NCI-H526 (cell line): ENCODE measurements at regions not wholly inside any gene's neighbourhood (a gene's known extent, or its start where the extent isn't known, plus 50 kb on each side); places are given as distances from the start of the nearest gene placed in this dataset.
"Not testable (repeated sequence)": the region's sequence is repeated elsewhere in the genome, so short reads cannot be mapped to it uniquely, and the experiment has no call there.

Source experiments
- DNase-seq, 2 experiments: peaks; one replicate each; lab custom pipeline; 2025; lab: John Stamatoyannopoulos, UW

DNA sequence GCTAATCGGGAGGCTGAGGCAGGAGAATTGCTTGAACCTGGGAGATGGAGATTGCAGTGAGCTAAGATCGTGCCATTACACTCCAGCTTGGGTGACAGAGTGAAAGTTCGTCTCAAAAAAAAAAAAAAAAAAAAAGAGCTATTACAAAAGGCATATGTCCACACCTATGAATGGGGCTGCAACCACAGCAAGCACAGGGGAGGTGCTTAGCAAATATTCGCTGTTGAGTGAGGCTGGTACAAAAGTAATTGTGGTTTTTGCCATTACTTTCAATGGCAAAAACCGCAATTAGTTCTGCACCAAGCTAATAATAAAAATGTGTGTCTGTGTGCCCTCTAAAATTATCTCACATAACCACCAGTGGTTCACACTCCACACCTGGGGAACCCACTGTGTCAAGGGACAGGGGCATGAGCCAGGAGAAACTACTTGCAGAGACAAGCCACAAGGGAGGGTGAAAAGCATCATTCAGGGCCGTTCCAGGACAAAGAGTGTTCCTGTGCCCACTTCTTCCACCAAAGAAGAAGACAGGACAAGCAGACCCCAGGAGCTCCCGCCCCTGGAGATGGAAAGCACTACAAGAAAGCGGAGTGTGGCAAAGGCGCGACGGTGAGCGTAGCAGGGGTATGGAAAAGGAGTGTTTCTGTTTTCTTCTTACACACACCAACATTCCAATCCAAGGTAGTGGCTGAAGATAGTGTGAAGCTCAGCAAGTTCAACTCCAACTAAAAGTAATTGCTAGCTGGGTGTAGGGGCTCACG lies 84.4 kb upstream of the CNEP1R1 start:
- DNase-seq: no peak

- DNase-seq: no peak
Observed at GRCh38 chr16:49944221-49944620, 80.8 kb upstream of the CNEP1R1 start.

DNA sequence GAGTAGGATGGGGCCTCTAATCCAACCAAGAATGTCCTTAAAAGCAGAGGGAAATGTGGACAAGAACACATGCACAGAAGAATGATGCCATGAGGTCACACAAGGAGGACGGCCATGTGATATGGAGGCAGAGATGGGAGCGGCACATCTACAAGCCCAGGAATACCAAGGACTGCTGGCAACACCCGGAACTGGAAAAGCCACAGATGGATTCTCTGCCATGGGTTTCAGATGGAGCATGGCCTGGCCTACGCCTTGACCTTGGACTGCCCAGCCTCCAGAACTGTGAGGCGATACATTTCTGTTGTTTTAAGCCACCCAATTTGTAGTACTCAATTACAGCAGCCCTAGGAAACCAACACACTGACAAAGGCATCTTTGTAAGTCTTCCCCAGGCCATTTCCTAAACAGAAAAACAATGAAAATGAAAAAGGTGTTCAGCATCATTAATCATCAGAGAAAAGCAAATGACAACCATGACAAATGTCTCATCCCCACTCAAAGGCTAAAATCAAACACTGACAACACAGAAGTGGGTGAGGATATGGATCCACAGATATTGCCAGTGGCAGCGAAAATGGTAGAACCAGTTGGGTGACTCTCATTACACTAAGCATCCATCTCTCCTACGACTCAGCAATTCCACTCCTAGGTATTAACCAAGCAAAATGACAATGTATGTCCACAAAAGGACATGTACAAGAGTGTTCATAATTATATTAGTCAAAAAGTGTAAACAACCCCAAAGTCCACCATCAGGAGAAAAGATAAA lies 76.9 kb upstream of the CNEP1R1 start:
- no peak for DNase-seq

- no peak for DNase-seq
Observed at GRCh38 chr16:49951574-49952195, 73.3 kb upstream of the CNEP1R1 start.

DNA sequence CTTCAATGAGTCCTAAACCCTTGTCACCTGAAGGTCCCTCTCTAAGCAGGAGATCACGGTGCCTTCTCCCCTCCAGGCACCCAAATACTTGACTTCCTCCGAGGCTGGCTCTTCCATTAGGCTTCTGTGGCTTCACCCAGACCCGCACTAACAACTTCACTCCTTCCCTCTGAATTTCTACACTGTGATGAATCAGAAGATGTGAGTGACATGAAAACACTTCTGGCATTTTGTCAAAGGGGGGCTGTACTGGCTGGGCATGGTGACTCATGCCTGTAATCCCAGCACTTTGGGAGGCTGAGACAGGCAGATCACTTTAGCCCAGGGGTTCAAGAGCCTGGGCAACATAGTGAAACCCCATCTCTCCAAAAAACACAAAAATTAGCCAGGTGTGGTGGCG lies 72.6 kb upstream of the CNEP1R1 start:
- no peak for DNase-seq

- no peak for DNase-seq
Observed at GRCh38 chr16:49953090-49953489, 71.9 kb upstream of the CNEP1R1 start.

- DNase-seq: no peak
Observed at GRCh38 chr16:49955858-49956257, 69.2 kb upstream of the CNEP1R1 start.

- no peak for DNase-seq
Observed at GRCh38 chr16:49956915-49957314, 68.1 kb upstream of the CNEP1R1 start.

DNA sequence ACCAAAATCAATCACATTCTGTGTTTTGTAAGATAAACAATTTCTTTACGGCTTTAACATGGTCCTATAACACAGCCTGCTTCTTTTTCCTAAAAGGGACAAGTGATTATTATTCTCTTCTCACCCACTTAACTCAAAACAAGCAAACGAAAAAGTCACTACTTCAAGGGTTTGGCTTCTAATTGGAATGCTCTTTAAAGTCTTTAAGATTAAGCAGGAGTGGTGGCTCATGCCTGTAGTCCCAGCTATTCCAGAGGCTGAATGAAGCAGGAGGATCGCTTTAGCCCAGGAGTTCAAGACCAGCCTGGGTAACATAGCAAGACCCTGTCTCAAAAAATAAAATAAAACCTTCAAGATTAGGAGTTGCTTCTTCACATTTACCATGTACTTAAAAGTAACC lies 66.6 kb upstream of the CNEP1R1 start:
- no peak for DNase-seq

- DNase-seq: no peak
Observed at GRCh38 chr16:49959552-49960277, 65.3 kb upstream of the CNEP1R1 start.

DNA sequence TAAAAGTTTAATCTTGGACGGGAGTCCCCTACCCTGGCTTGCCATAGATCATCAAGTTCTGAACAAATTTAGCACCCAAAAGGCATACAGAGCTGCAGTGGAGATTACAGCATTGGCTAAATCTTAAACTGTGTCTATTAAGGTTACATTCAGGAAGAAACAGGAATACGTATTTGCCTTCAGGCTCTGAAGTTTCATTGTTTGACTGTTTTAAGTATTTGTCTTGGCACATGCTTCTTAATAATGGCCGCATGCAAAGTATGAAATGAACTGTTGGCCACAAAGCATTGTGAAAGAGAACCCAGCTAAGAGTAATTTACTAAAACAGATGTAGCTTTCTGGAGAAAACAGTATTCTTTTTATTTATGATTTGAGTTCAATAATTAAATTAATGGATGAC lies 63.9 kb upstream of the CNEP1R1 start:
- peak in 1 of 2 experiments; percentile 15 for DNase-seq

GRCh38 chr16:49962566-49962965 lies 62.5 kb upstream of the CNEP1R1 start:
- not testable (repeated sequence) for DNase-seq

DNA sequence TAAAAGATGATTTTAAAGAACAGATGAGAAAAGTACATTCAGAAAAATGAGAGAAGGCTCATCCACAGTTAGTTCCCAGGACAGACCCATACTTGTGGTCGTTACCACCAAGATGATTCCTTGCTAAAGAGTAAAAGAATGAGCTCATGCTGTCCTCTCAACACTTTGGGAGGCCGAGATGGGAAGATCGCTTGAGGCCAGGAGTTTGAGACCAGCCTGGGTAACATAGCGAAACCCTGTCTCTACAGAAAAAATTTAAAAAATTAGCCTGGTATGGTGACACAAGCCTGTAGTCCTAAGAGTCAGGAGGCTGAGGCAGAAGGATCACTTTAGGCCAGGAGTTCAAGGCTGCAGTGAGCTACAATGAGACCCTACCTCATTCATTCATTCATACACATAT lies 60.7 kb upstream of the CNEP1R1 start:
- DNase-seq: no peak

- DNase-seq: no peak
Observed at GRCh38 chr16:49964973-49965372, 60.1 kb upstream of the CNEP1R1 start.

DNA sequence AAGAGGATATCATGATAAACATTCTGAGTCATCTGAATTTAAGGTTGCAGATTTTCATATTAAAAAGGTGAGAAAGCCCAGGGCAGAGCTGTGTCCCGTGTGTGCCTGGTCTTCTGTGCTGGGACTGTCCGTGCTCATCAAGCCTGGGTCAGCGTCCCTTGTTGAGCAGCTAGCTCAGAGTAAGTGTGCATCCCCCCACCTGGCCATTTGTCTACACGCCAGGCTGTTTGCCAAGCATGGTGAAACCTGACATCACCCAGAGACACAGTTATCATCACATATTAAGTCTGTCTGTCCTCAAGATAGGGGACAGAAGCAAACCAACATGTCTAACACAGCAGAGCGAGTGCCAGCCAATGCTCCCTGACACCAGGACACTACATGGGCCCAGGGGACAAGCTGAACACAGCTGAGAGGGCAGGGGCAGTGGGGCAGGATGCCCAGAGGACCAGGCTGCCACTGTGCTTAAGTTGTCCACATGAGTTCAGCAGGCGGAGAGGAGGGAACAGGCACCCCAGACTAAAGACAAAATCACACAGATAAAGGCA lies 57.9 kb upstream of the CNEP1R1 start:
- no peak for DNase-seq

DNA sequence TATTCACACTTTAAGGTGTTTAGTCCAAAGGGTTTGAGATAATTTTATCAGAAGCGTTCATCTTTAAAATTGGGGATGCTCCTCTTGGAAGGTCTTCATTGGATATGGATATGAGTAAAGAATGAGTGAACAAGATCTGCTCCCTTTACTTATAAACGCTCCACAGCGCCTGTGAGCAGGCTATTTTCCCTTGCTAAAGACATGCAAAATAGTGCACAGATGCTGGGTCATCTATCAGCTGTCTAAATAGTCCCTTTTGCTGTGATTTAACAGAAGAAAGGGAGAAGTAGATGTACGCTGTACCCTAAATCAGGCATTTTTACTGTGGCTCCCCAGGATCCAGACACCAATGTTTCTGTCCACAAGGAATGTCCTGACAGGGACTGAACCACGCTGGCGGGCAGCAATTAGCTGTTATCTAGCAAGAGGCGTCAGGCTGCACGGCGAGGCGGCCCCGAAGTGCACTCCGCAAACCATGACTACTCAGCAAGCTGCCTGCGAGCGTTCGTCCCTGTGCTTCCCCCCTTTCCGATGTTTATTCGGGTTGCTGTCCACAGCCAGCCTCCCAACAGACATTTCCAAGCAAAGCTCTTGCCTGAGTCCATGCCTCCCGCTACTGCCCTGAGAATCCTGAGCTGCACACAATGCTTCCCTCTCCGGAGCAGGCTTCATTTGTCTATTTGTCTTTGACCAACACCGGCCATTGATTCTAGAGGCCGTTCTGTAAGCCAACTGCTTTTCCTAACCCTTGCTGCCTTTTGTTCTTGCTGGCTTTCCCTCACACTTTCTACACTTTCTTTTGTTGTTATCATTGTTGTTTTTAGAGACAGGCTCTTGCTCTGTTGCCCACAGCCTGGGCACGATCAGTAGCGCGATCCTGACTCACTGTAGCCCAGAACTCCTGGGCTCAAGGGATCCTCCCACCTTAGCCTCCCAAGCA lies 55.7 kb upstream of the CNEP1R1 start:
- DNase-seq: peak; percentile 23 to 64

DNA sequence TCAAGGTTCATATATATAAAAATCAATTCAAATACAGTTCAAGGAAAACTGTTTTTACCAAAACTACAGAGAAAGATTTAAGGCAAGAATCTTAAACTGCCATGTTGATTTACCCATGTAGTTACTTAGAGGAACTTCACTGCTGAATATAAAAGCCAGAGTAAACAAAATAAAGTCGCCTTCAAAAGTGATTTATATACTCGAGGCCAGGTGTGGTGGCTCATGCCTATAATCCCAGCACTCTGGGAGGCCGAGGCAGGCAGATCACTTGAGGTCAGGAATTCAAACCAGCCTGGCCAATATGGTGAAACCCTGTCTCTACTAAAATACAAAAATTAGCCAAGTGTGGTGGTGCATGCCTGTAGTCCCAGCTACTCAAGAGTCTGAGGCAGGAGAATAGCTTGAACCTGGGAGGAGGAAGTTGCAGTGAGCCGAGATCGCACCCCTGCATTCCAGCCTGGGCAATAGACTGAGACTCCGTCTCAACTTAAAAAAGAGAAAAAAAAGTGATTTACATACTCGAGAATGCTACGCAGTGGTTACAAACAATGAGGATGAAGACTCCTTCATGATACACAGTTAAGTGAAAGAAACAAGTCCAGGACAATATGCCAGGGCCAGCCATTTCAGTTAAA lies 54.1 kb upstream of the CNEP1R1 start:
- no peak for DNase-seq

DNA sequence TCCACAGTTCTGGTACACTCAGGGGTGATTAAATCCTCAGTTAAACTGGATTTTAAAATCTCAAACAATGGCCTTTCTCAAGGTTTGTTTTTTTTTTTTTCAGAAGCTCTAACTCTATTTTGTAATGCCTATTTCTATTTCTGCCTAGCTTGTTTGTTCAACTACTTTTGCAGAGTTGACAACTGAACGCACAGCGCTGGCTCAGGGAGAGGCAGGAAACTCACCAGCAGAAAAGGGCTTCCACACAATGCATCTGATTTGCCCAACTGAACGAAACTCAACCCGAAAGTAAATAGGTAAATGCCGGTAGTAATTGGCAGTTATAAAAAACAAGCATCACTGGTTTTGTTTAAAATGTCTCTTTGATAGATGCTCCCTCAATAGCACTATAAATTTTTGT lies 52.7 kb upstream of the CNEP1R1 start:
- DNase-seq: peak in 1 of 2 experiments; percentile 4

GRCh38 chr16:49972961-49973360 lies 52.1 kb upstream of the CNEP1R1 start:
- DNase-seq: no peak
